ENCODE measurements at regions not wholly inside any gene's neighbourhood (a gene's known extent, or its start where the extent isn't known, plus 50 kb on each side); places are given as distances from the start of the nearest gene placed in this dataset.

DNA sequence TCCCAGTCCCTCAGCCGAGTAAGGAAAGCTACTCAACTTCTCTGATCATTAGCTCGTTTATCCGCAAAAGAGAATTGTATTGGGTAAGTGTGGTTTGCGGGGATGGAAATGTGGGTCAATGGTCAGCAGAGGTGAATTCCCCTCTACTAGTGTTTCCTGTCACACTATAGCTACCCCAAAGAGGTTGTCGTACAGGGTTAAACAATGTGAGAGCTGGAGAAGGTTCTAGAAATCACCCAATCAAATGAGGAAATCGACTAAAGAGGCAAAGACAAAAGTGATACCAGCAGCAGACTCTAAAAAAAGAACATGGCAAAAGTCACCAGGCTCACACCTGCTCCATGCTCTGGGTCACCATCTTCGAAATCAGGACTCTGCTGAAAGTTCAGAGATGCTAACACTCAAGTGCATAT is 144.7 kb upstream of the ITGA4 start:
- Histone ChIP-seq H3K27ac (ENCODE audit: insufficient read depth, low read length) (no peak overlapping the region), H2BK120ac (ENCODE audit: low read depth, low read length) (no peak overlapping the region), H3K23ac (ENCODE audit: low read depth, low read length) (no peak overlapping the region), H3K79me1 (ENCODE audit: low read depth in 1 of 2, low read length in 2 of 2) (no peaks in the 10 kb centered on the region), H3K9me1 (ENCODE audit: insufficient read depth, low read length) (no peaks in the 10 kb centered on the region), H2BK15ac (ENCODE audit: low read depth, low read length) (no peak overlapping the region), H2AFZ (replicated peaks; ENCODE audit: low read length, poor library complexity) (no peak overlapping the region), H3K36me3 (ENCODE audit: control insufficient read depth, insufficient read depth, low read length) (no peaks in the 10 kb centered on the region), H2BK5ac (ENCODE audit: low read depth, low read length, poor library complexity, severe bottlenecking) (no peak overlapping the region), H4K8ac (ENCODE audit: low read depth in 2 of 2, low read length in 2 of 2) (no peak overlapping the region), H3K9me3 (ENCODE audit: control insufficient read depth, insufficient read depth, low read length) (no peaks in the 10 kb centered on the region), H2AK9ac (replicated peaks; ENCODE audit: low read depth, low read length, poor library complexity) (no peak overlapping the region), H3K18ac (ENCODE audit: low read depth, low read length) (no peak overlapping the region), H2BK20ac (ENCODE audit: low read depth, low read length) (no peak overlapping the region), H4K5ac (ENCODE audit: low read depth, low read length) (no peak overlapping the region), H2AK5ac (ENCODE audit: low read depth, low read length) (no peak overlapping the region), H3K27me3 (ENCODE audit: control insufficient read depth, insufficient read depth, low read length) (no peaks in the 10 kb centered on the region), H4K91ac (ENCODE audit: insufficient read depth, low read depth, low read length) (no peak overlapping the region), H3K4me3 (ENCODE audit: insufficient read depth, low read depth, low read length) (no peak overlapping the region), H3K56ac (ENCODE audit: extremely low read depth, insufficient read depth, low read length) (no peak overlapping the region), H4K20me1 (ENCODE audit: insufficient read depth, low read length) (no peaks in the 10 kb centered on the region), H3K4ac (ENCODE audit: low read depth, low read length) (no peak overlapping the region), H3K4me2 (ENCODE audit: low read depth, low read length) (no peak overlapping the region), H3K4me1 (ENCODE audit: control insufficient read depth, insufficient read depth, low read length) (no peaks in the 10 kb centered on the region), H3K9ac (ENCODE audit: low read depth, low read length) (no peak overlapping the region), H3K14ac (replicated peaks; ENCODE audit: low read depth, low read length) (no peak overlapping the region)
- ChIA-PET POLR2A (ENCODE audit: unreplicated experiment) (no interaction called here), CTCF (no interaction called here)
- dilution Hi-C loops (cut with HindIII; ENCODE audit: low sequenced_read_pairs, unreplicated experiment) = no loop called here
- no TSS peak for BruUV-seq (replicated peaks)
- in situ Hi-C loops (cut with MboI; ENCODE audit: low sequenced_read_pairs) = no loop called here
- 83% methylated on average over 1 of the region's 7 CpGs; no CpG with 5 or more reads in 1 of the 2 experiments for whole genome bisulfite sequencing, 2 experiments (ENCODE audit: extremely low coverage in 2 of 2, insufficient read length in 1 of 2)
- DNase-seq = no peak
- TF ChIP-seq MAZ (IDR thresholded peaks at IDR 0.05; ENCODE audit: borderline replicate concordance, low read depth, low read length) (no peak), RFX5 (IDR thresholded peaks at IDR 0.05; ENCODE audit: low read depth, low read length) (no peak), MAFK (IDR thresholded peaks at IDR 0.05; ENCODE audit: low read depth, low read length) (no peak), FOS (IDR thresholded peaks at IDR 0.05; ENCODE audit: low read depth, low read length) (no peak), SMC3 (IDR thresholded peaks at IDR 0.05; ENCODE audit: low read depth, low read length) (no peak), NFE2L2 (IDR thresholded peaks at IDR 0.05; ENCODE audit: low read depth, low read length) (no peak), POLR2A (IDR thresholded peaks at IDR 0.05; ENCODE audit: low read depth, low read length) (no peak), BHLHE40 (IDR thresholded peaks at IDR 0.05; ENCODE audit: low read depth, low read length) (no peak)
- TF ChIP-seq, protein P1, sequence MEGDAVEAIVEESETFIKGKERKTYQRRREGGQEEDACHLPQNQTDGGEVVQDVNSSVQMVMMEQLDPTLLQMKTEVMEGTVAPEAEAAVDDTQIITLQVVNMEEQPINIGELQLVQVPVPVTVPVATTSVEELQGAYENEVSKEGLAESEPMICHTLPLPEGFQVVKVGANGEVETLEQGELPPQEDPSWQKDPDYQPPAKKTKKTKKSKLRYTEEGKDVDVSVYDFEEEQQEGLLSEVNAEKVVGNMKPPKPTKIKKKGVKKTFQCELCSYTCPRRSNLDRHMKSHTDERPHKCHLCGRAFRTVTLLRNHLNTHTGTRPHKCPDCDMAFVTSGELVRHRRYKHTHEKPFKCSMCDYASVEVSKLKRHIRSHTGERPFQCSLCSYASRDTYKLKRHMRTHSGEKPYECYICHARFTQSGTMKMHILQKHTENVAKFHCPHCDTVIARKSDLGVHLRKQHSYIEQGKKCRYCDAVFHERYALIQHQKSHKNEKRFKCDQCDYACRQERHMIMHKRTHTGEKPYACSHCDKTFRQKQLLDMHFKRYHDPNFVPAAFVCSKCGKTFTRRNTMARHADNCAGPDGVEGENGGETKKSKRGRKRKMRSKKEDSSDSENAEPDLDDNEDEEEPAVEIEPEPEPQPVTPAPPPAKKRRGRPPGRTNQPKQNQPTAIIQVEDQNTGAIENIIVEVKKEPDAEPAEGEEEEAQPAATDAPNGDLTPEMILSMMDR (conservative IDR thresholded peaks at IDR 0.05; ENCODE audit: low read depth, low read length) = no peak
- TF ChIP-seq, protein P2, sequence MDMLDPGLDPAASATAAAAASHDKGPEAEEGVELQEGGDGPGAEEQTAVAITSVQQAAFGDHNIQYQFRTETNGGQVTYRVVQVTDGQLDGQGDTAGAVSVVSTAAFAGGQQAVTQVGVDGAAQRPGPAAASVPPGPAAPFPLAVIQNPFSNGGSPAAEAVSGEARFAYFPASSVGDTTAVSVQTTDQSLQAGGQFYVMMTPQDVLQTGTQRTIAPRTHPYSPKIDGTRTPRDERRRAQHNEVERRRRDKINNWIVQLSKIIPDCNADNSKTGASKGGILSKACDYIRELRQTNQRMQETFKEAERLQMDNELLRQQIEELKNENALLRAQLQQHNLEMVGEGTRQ (IDR thresholded peaks at IDR 0.05; ENCODE audit: low read depth, low read length) = no peak
- no peak for ATAC-seq (ENCODE audit: low read depth)
- intact Hi-C loops (cut with micrococcal nuclease) = no loop called here
